Activated CD4-positive, alpha-beta memory T cell treated with anti-CD3 and anti-CD28 coated beads for 36 hours (primary cell): ENCODE measurements at regions not wholly inside any gene's neighbourhood (a gene's known extent, or its start where the extent isn't known, plus 50 kb on each side); places are given as distances from the start of the nearest gene placed in this dataset.
"Not testable (repeated sequence)": the region's sequence is repeated elsewhere in the genome, so short reads cannot be mapped to it uniquely, and the experiment has no call there.

Experiments
- CTCF ChIA-PET: fragments of 350-600 bp; sonication (Branson Sonifier 250); formaldehyde crosslinking; loops from one replicate; lab custom pipeline; 2021; ENCODE audit warnings: antibody characterized with exemption, inconsistent platforms; lab: Charles Lee
- POLR2A ChIA-PET: fragments of 350-600 bp; sonication (Branson Sonifier 250); formaldehyde crosslinking; loops from one replicate; lab custom pipeline; 2021; ENCODE audit warnings: antibody characterized with exemption; lab: Charles Lee
- DNase-seq: peaks from one replicate; pipeline ENCODE4 v3.0.0-alpha.2; 2020
- H3K27ac Mint-ChIP-seq: one replicate; pipeline ENCODE4 v1.8.0; 2021; ENCODE audit warnings: mixed read lengths
- H3K27me3 Mint-ChIP-seq: one replicate; pipeline ENCODE4 v1.8.0; 2021; ENCODE audit warnings: mixed read lengths
- H3K36me3 Mint-ChIP-seq: one replicate; pipeline ENCODE4 v1.8.0; 2021; ENCODE audit warnings: mixed read lengths
- H3K4me1 Mint-ChIP-seq: one replicate; pipeline ENCODE4 v1.8.0; 2021; ENCODE audit warnings: low read depth, mixed read lengths
- H3K4me3 Mint-ChIP-seq: one replicate; pipeline ENCODE4 v1.8.0; 2021; ENCODE audit warnings: mild to moderate bottlenecking, mixed read lengths
- H3K9me3 Mint-ChIP-seq: one replicate; pipeline ENCODE4 v1.8.0; 2021; ENCODE audit warnings: mixed read lengths
- intact Hi-C: fragments of 100-400 bp; cut with micrococcal nuclease; formaldehyde crosslinking; loops from one replicate; pipeline ENCODE4 v1.15.1; 2023

GRCh38 chr5:25414742-25415141 is 770.0 kb upstream of the CDH10 start:
- Mint-ChIP-seq H3K36me3 (no peaks in the 10 kb centered on the region), H3K9me3 (peaks cover 12% of the 10 kb centered on the region), H3K4me3 (no peak overlapping the region), H3K4me1 (no peaks in the 10 kb centered on the region), H3K27ac (no peak overlapping the region), H3K27me3 (no peaks in the 10 kb centered on the region)
- POLR2A ChIA-PET = no interaction called here
- intact Hi-C loops = no loop called here
- CTCF ChIA-PET = no interaction called here
- DNase-seq = no peak

DNA sequence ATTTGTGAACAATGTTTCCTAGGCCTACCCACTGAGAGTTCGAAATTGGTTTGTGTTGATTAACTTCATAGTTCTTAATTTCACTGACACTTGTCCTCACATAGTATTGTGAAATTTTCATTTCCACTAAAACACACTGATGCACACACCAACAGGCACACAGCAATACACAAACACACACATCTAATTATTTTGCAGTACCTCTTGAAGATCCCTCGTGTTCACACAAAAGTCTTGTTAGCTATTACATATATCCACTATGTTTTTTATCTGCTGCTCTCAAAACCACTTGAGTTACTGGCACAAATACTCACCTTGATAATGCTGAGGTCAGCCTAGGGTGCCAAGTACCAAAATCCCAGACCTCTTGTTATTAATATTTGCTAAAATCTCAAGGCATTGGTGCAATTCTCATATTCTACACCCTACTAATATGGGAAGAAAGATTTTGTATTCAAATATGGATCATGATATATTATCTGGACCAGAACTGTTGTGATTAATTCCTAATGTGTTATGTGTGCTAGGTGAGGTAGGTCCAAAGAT is 767.4 kb upstream of the CDH10 start:
- H3K4me1 Mint-ChIP-seq = no peaks in the 10 kb centered on the region
- no peak overlapping the region for H3K27ac Mint-ChIP-seq
- CTCF ChIA-PET = no interaction called here
- H3K4me3 Mint-ChIP-seq = no peak overlapping the region
- H3K27me3 Mint-ChIP-seq = no peaks in the 10 kb centered on the region
- DNase-seq = no peak
- no peaks in the 10 kb centered on the region for H3K36me3 Mint-ChIP-seq
- H3K9me3 Mint-ChIP-seq = peaks cover 27% of the 10 kb centered on the region
- intact Hi-C loops = no loop called here
- POLR2A ChIA-PET = no interaction called here

DNA sequence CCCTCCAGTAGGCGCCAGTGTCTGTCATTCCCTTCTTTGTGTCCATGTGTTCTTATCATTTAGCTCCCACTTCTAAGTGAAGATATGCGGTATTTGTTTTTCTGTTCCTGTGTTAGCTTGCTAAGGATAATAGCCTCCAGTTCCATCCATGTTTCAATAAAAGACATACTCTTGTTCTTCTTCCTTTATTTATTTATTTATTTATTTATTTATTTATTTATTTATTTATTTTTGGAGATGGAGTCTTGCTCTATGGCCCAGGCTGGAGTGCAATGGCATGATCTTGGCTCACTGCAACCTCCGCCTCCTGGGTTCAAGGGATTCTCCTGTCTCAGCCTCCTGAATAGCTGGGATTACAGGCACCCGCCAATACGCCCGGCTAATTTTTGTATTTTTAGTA is 762.6 kb upstream of the CDH10 start:
- POLR2A ChIA-PET, H3K4me1 Mint-ChIP-seq, H3K4me3 Mint-ChIP-seq, DNase-seq, intact Hi-C loops, H3K27ac Mint-ChIP-seq, CTCF ChIA-PET, H3K27me3 Mint-ChIP-seq, H3K36me3 Mint-ChIP-seq: not testable (repeated sequence)
- peaks cover 36% of the 10 kb centered on the region for H3K9me3 Mint-ChIP-seq

DNA sequence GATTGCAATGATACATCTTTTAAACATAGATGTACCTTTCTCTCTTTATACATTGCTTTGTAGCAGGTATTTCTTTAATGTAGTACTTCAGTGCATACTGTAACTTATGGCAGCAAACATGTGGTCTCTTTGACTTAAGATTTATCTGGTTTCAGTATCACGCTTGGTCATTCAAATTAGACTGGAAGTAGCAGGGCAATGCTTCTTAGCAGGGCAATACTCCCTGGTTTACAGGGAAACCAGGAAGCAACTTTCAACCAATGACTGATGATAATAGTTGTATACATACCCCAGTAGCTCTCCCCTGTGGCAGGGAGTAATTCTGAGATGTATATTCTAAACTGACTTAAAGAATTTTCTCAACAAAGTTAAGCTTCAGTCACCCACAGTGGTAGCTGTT is 761.1 kb upstream of the CDH10 start:
- POLR2A ChIA-PET = no interaction called here
- CTCF ChIA-PET = no interaction called here
- H3K36me3 Mint-ChIP-seq = no peaks in the 10 kb centered on the region
- intact Hi-C loops = no loop called here
- no peak overlapping the region for H3K4me3 Mint-ChIP-seq
- no peaks in the 10 kb centered on the region for H3K27me3 Mint-ChIP-seq
- DNase-seq = no peak
- H3K4me1 Mint-ChIP-seq = no peaks in the 10 kb centered on the region
- peaks cover 37% of the 10 kb centered on the region for H3K9me3 Mint-ChIP-seq
- no peak overlapping the region for H3K27ac Mint-ChIP-seq

GRCh38 chr5:25399878-25400480 is 755.2 kb upstream of the CDH10 start:
- ChIA-PET POLR2A (no interaction called here), CTCF (no interaction called here)
- intact Hi-C loops = no loop called here
- no peak for DNase-seq
- H3K36me3 Mint-ChIP-seq = no peaks in the 10 kb centered on the region
- no peaks in the 10 kb centered on the region for H3K27me3 Mint-ChIP-seq
- H3K27ac Mint-ChIP-seq = no peak overlapping the region
- peaks cover 34% of the 10 kb centered on the region for H3K9me3 Mint-ChIP-seq
- no peaks in the 10 kb centered on the region for H3K4me1 Mint-ChIP-seq
- H3K4me3 Mint-ChIP-seq = no peak overlapping the region

DNA sequence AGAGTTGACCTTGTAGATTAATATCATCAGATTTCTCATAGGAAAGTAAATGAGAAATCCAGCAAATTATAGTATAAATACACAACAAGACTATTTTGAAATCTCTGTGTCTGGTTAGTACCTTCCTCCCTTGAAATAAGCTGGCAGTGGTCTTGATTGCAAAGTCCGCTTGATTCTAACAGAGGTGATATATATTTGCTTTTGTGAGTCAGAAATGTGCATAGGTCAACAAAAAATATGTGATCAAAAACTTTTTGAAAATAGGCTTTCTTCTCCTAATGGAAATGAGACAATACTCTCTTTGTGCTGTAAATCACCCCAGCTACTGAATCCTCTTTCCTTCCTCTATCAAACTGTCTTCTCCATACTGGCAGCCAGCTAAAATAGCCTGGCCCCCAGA is 749.2 kb upstream of the CDH10 start:
- no peaks in the 10 kb centered on the region for H3K36me3 Mint-ChIP-seq
- intact Hi-C loops = no loop called here
- H3K9me3 Mint-ChIP-seq = peaks cover 23% of the 10 kb centered on the region
- H3K27ac Mint-ChIP-seq = no peak overlapping the region
- no peak overlapping the region for H3K4me3 Mint-ChIP-seq
- H3K27me3 Mint-ChIP-seq = no peaks in the 10 kb centered on the region
- DNase-seq = no peak
- no peaks in the 10 kb centered on the region for H3K4me1 Mint-ChIP-seq
- CTCF ChIA-PET = no interaction called here
- POLR2A ChIA-PET = no interaction called here

DNA sequence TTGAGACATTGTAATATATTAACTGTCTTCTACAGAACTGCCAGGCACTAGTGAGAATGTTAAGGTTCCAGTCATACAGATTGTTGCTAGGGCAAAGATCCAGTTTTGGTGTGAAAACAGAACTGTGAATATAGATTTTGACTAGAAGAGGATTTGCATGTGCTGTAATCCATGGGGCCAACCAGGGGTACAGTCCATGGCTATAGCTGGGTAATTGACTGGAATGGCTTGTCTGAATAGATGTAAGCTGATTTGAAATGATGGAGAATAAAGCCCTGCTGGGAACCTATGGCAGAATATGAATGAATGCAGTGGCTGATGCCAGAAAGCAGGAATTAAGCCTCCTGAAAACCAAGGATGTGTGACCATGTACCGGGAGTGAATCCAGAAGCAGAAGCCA is 748.5 kb upstream of the CDH10 start:
- DNase-seq = no peak
- intact Hi-C loops = no loop called here
- Mint-ChIP-seq H3K4me3 (no peak overlapping the region), H3K4me1 (no peaks in the 10 kb centered on the region), H3K27ac (no peak overlapping the region), H3K27me3 (no peaks in the 10 kb centered on the region), H3K36me3 (no peaks in the 10 kb centered on the region), H3K9me3 (peaks cover 23% of the 10 kb centered on the region)
- POLR2A ChIA-PET = no interaction called here
- CTCF ChIA-PET = no interaction called here

DNA sequence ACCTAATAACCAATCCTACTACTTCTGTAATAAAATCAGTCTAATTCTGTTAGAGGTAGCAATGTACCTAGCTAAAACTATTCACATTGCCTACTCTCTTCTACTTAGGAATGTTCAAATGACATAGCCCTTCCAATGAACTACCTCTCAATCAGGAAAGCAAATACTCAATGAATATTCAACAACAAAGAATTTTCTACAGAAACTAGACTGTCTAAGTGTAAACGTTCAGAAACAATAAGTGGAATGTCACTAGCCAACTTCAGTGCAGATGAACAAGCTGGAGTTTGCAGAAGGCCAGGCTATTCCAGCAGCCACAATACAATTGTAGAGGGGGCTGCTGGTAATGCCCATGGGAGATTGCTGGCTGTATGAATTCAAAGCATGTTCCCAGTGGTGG is 743.2 kb upstream of the CDH10 start:
- DNase-seq = no peak
- Mint-ChIP-seq H3K4me3 (no peak overlapping the region), H3K36me3 (no peaks in the 10 kb centered on the region), H3K27ac (no peak overlapping the region), H3K9me3 (peaks cover 33% of the 10 kb centered on the region), H3K4me1 (no peaks in the 10 kb centered on the region), H3K27me3 (no peaks in the 10 kb centered on the region)
- POLR2A ChIA-PET = no interaction called here
- CTCF ChIA-PET = no interaction called here
- intact Hi-C loops = no loop called here

DNA sequence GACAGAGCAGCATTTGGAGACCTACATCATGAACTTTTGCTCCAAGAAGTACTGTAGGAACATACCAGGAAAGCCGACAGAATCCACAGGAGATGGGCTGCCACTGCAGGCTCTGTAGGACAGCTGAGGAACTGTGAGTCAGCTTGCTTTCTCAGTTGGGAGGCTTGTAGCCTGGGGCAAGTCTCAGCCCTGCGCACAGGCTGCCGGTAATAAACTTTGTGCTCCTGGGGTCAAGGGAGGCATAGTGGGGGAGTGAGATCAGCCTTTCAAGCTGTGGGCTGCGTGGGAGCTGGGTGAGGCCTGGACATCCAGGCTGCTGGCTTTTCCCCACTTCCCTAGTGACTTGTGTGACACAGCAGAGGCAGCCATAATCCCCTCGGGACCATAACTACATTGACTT is 718.0 kb upstream of the CDH10 start:
- no peaks in the 10 kb centered on the region for H3K4me1 Mint-ChIP-seq
- no peak overlapping the region for H3K4me3 Mint-ChIP-seq
- intact Hi-C loops = no loop called here
- ChIA-PET POLR2A (no interaction called here), CTCF (no interaction called here)
- peaks cover 17% of the 10 kb centered on the region for H3K9me3 Mint-ChIP-seq
- no peaks in the 10 kb centered on the region for H3K36me3 Mint-ChIP-seq
- DNase-seq = no peak
- H3K27ac Mint-ChIP-seq = no peak overlapping the region
- H3K27me3 Mint-ChIP-seq = no peaks in the 10 kb centered on the region

GRCh38 chr5:25358919-25359318 is 714.1 kb upstream of the CDH10 start:
- ChIA-PET CTCF (no interaction called here), POLR2A (no interaction called here)
- H3K36me3 Mint-ChIP-seq = no peaks in the 10 kb centered on the region
- intact Hi-C loops = no loop called here
- H3K4me3 Mint-ChIP-seq = no peak overlapping the region
- H3K4me1 Mint-ChIP-seq = no peaks in the 10 kb centered on the region
- no peak for DNase-seq
- no peak overlapping the region for H3K27ac Mint-ChIP-seq
- H3K9me3 Mint-ChIP-seq = peaks cover 26% of the 10 kb centered on the region
- no peaks in the 10 kb centered on the region for H3K27me3 Mint-ChIP-seq

GRCh38 chr5:25357605-25358004 is 712.8 kb upstream of the CDH10 start:
- no peak for DNase-seq
- Mint-ChIP-seq H3K4me1 (no peaks in the 10 kb centered on the region), H3K36me3 (no peaks in the 10 kb centered on the region), H3K27me3 (no peaks in the 10 kb centered on the region), H3K9me3 (peaks cover 26% of the 10 kb centered on the region), H3K4me3 (no peak overlapping the region), H3K27ac (no peak overlapping the region)
- ChIA-PET CTCF (no interaction called here), POLR2A (no interaction called here)
- intact Hi-C loops = no loop called here

- POLR2A ChIA-PET = no interaction called here
- CTCF ChIA-PET = no interaction called here
- no peak overlapping the region for H3K27ac Mint-ChIP-seq
- H3K9me3 Mint-ChIP-seq = peaks cover 15% of the 10 kb centered on the region
- no peak overlapping the region for H3K4me3 Mint-ChIP-seq
- intact Hi-C loops = no loop called here
- no peaks in the 10 kb centered on the region for H3K4me1 Mint-ChIP-seq
- H3K36me3 Mint-ChIP-seq = no peaks in the 10 kb centered on the region
- no peaks in the 10 kb centered on the region for H3K27me3 Mint-ChIP-seq
- no peak for DNase-seq
Measured at GRCh38 chr5:25349746-25350145, 705.0 kb upstream of the CDH10 start.

DNA sequence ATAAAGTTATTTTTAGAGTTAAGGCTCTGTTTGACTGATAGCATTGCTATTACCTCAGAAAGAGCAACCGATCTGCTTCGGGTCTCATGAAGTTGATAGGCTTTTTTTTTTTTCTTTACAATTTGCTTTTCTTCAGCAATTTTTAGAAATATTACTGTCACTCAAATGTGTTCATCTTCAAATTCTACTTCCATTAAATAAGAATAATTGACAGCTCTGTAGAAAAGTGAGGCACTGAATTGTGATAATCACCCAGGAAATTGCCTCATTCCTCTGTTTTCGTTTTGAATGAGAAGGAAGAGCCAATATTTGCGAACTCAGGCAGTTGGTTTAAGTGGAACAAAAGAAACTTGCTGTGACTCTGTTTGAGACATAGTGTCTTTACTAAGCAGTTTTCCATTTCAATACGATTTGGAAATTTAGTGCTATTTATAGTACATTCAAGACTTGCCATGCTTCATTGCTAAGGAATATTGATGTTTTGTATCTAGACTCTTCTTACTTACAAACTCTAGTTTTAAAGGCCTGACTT is 700.5 kb upstream of the CDH10 start:
- H3K4me1 Mint-ChIP-seq = no peaks in the 10 kb centered on the region
- no peaks in the 10 kb centered on the region for H3K36me3 Mint-ChIP-seq
- intact Hi-C loops = no loop called here
- ChIA-PET CTCF (no interaction called here), POLR2A (no interaction called here)
- no peaks in the 10 kb centered on the region for H3K27me3 Mint-ChIP-seq
- no peak overlapping the region for H3K4me3 Mint-ChIP-seq
- DNase-seq = no peak
- H3K27ac Mint-ChIP-seq = no peak overlapping the region
- peaks cover 16% of the 10 kb centered on the region for H3K9me3 Mint-ChIP-seq
